ENCODE measurements at regions not wholly inside any gene's neighbourhood (a gene's known extent, or its start where the extent isn't known, plus 50 kb on each side); places are given as distances from the start of the nearest gene placed in this dataset.

DNA sequence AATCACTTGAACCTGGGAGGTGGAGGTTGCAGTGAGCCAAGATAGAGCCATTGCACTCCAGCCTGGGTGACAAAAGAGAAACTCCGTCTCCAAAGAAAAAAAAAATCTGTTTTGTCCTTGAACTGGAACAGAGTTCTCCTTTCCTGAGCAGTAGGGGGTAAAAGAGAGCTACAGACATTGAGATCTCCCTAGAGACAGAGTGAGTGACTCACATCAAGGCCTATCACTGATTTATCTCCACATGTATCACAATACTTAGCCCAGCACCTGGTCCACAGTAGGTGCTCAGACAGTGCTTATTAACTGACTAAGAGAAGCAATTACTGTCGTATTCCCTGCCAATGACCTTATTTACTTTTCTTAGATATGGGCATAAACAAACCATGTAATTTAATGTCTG is 354.1 kb upstream of the C1orf87 start:
- Histone ChIP-seq H3K27me3 (ENCODE audit: control insufficient read depth in 1 of 2, insufficient read depth in 2 of 2, low read length in 2 of 2) (no peaks in the 10 kb centered on the region), H3K36me3 (ENCODE audit: insufficient read depth, low read length) (no peaks in the 10 kb centered on the region), H3K9me3 (ENCODE audit: low read length) (no peaks in the 10 kb centered on the region), H3K4me1 (ENCODE audit: insufficient read depth, low read length) (no peaks in the 10 kb centered on the region), H3K4me3 (ENCODE audit: low read depth in 1 of 2, low read length in 2 of 2) (no peak overlapping the region), H3K9ac (ENCODE audit: low read length) (no peak overlapping the region), H3K27ac (ENCODE audit: low read depth, low read length) (no peak overlapping the region)

DNA sequence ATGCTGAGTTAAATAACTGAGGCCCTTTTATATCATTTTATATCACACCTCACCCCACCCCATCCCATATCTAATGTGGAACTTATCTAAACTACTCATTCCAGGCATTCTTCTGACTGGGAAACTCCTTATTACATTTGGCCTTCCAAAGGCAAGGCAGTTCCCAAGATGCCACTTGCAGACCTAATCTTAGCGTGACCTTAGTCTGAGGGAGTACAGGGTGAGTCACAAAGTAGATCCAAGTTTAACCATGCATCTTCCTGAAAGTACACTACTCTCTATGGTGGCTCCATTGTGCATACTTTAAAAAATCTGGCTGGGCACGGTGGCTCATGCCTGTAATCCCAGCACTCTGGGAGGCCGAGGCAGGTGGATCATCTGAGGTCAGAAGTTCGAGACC is 353.6 kb upstream of the C1orf87 start:
- H3K9ac ChIP-seq (ENCODE audit: low read length) = no peak overlapping the region
- H3K9me3 ChIP-seq (ENCODE audit: low read length) = no peaks in the 10 kb centered on the region
- H3K27ac ChIP-seq (ENCODE audit: low read depth, low read length) = no peak overlapping the region
- H3K27me3 ChIP-seq (ENCODE audit: control insufficient read depth in 1 of 2, insufficient read depth in 2 of 2, low read length in 2 of 2) = no peaks in the 10 kb centered on the region
- H3K36me3 ChIP-seq (ENCODE audit: insufficient read depth, low read length) = no peaks in the 10 kb centered on the region
- no peak overlapping the region for H3K4me3 ChIP-seq (ENCODE audit: low read depth in 1 of 2, low read length in 2 of 2)
- no peaks in the 10 kb centered on the region for H3K4me1 ChIP-seq (ENCODE audit: insufficient read depth, low read length)

DNA sequence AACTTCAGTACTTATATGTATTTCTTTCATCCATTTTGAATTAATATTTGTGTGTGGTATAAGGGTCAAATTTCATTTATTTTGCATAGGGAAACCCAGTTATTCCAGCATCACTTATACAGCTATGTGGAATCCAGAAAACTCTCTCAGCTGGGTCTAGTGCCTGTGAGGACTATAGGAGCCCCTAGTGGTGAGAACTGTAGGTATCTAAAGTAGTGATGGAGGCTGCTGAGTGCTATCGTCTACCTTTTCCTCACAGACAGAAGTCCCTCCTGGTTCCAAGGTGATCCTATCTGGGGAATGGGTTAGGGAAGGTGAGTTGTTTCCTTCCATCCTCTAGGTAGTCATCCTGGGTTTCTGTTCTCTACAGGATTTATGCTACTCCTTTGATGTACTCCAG is 352.0 kb upstream of the C1orf87 start:
- H3K9me3 ChIP-seq (ENCODE audit: low read length) = no peaks in the 10 kb centered on the region
- H3K27me3 ChIP-seq (ENCODE audit: control insufficient read depth in 1 of 2, insufficient read depth in 2 of 2, low read length in 2 of 2) = no peaks in the 10 kb centered on the region
- no peak overlapping the region for H3K9ac ChIP-seq (ENCODE audit: low read length)
- H3K27ac ChIP-seq (ENCODE audit: low read depth, low read length) = no peak overlapping the region
- no peaks in the 10 kb centered on the region for H3K4me1 ChIP-seq (ENCODE audit: insufficient read depth, low read length)
- no peaks in the 10 kb centered on the region for H3K36me3 ChIP-seq (ENCODE audit: insufficient read depth, low read length)
- H3K4me3 ChIP-seq (ENCODE audit: low read depth in 1 of 2, low read length in 2 of 2) = no peak overlapping the region

DNA sequence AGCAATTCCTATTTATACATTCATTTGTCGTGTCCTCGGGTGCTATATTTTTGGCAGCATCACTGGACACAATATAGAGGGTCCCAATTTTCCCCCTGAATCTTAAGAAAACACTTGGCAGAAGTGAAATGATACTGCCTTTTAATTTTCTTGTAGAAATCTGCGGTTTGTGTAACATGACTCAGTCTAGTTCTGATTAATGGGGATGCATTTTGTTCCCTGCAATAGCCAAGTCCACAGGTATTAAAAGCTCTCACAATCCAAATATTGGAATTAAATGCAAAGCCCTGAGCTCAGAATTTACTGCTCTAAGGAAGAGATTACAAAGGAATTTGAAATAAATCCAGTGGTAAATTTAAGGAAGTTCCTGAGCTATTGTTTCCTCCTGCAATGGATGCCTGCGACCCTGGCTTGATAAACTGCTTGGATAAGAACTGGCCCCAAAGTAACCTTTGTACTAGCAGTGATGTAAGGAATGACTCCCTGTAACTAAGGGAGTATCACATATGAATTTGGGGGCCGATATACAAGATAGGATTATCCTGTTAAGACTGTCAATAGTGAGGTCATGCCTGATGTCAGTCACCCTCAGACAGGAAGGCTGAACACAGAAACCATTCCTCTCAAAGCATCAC is 349.7 kb upstream of the C1orf87 start:
- no peaks in the 10 kb centered on the region for H3K4me1 ChIP-seq (ENCODE audit: insufficient read depth, low read length)
- no peaks in the 10 kb centered on the region for H3K27me3 ChIP-seq (ENCODE audit: control insufficient read depth in 1 of 2, insufficient read depth in 2 of 2, low read length in 2 of 2)
- H3K27ac ChIP-seq (ENCODE audit: low read depth, low read length) = no peak overlapping the region
- H3K9me3 ChIP-seq (ENCODE audit: low read length) = no peaks in the 10 kb centered on the region
- H3K4me3 ChIP-seq (ENCODE audit: low read depth in 1 of 2, low read length in 2 of 2) = no peak overlapping the region
- H3K9ac ChIP-seq (ENCODE audit: low read length) = no peak overlapping the region
- no peaks in the 10 kb centered on the region for H3K36me3 ChIP-seq (ENCODE audit: insufficient read depth, low read length)

DNA sequence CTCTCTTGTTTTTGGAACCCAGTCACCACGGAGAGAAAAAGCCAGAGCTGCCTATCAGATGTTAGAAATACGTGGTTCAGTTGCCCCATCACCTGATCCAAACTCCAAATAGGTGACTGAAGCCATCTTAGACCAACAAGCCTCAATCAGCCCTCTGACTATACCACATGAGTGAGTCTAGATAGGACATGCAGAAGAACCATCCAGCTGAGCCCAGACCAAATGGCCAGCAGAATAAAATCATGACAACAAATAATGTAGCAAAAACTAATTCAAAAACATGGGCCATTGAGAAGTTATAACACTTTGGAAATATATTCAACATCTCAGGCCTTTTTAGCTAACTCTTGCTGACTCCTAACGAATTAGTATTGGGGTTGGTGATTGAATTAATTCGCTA is 348.4 kb upstream of the C1orf87 start:
- H3K4me1 ChIP-seq (ENCODE audit: insufficient read depth, low read length) = no peaks in the 10 kb centered on the region
- no peak overlapping the region for H3K27ac ChIP-seq (ENCODE audit: low read depth, low read length)
- H3K9me3 ChIP-seq (ENCODE audit: low read length) = no peaks in the 10 kb centered on the region
- no peak overlapping the region for H3K4me3 ChIP-seq (ENCODE audit: low read depth in 1 of 2, low read length in 2 of 2)
- H3K36me3 ChIP-seq (ENCODE audit: insufficient read depth, low read length) = no peaks in the 10 kb centered on the region
- no peak overlapping the region for H3K9ac ChIP-seq (ENCODE audit: low read length)
- H3K27me3 ChIP-seq (ENCODE audit: control insufficient read depth in 1 of 2, insufficient read depth in 2 of 2, low read length in 2 of 2) = no peaks in the 10 kb centered on the region

DNA sequence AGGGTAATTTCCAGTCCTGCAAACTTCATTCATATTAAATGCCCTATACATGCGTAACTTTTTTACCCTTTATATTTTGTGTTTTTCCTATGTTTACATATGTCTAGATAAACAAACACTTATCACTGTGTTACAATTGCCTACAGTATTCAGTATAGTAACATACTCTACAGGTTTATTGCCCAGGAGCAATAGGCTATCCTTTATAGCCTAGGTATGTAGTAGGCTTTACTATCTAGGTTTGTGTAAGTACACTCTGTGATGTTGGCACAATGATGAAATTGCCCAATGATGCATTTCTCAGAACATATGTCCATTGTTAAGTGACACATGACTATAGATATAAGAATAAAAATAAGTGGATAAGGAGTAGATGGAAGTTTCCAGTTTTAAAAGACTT is 345.5 kb upstream of the C1orf87 start:
- Histone ChIP-seq H3K27me3 (ENCODE audit: control insufficient read depth in 1 of 2, insufficient read depth in 2 of 2, low read length in 2 of 2) (no peaks in the 10 kb centered on the region), H3K9me3 (ENCODE audit: low read length) (no peaks in the 10 kb centered on the region), H3K4me1 (ENCODE audit: insufficient read depth, low read length) (no peaks in the 10 kb centered on the region), H3K36me3 (ENCODE audit: insufficient read depth, low read length) (no peaks in the 10 kb centered on the region), H3K9ac (ENCODE audit: low read length) (no peak overlapping the region), H3K4me3 (ENCODE audit: low read depth in 1 of 2, low read length in 2 of 2) (no peak overlapping the region), H3K27ac (ENCODE audit: low read depth, low read length) (no peak overlapping the region)

DNA sequence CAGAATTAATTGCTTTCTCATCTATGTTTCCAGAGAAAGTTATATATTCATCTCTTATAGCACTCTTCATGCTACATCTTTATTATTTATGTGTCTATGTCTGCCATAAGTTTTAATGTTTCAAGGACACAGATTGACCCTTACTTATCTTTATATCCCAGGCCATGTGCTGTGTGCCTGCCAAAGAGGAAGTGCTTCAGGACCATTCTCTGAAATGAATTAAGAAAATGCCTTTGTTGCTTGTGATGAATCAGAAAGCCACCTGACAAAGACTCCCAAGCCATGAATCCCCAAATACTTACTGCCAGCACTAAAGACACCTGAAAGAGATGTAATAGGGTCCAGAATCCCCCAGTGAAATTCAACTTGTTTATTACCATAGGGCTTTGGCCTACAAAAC is 342.1 kb upstream of the C1orf87 start:
- H3K27me3 ChIP-seq (ENCODE audit: control insufficient read depth in 1 of 2, insufficient read depth in 2 of 2, low read length in 2 of 2) = no peaks in the 10 kb centered on the region
- H3K36me3 ChIP-seq (ENCODE audit: insufficient read depth, low read length) = no peaks in the 10 kb centered on the region
- H3K9me3 ChIP-seq (ENCODE audit: low read length) = no peaks in the 10 kb centered on the region
- no peak overlapping the region for H3K9ac ChIP-seq (ENCODE audit: low read length)
- no peak overlapping the region for H3K4me3 ChIP-seq (ENCODE audit: low read depth in 1 of 2, low read length in 2 of 2)
- no peaks in the 10 kb centered on the region for H3K4me1 ChIP-seq (ENCODE audit: insufficient read depth, low read length)
- no peak overlapping the region for H3K27ac ChIP-seq (ENCODE audit: low read depth, low read length)

DNA sequence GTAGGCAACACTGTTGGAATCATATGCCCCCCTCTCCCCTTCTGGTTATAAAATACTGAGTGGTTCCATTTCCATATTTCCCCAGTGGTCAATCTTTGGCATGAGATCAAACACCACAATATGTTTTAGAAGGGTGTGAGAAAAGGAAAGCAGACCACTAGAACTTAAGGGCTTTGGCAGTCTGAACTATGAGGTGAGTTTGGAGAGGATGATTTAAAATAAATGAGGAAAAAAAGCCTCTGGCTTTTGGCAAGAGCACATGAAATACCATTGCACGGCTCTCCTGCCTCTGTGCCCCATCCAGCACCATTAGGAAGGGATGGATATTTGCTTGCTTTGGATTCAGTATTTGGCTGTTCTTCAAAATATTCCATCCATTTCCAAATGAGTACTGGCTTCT is 339.5 kb upstream of the C1orf87 start:
- Histone ChIP-seq H3K9me3 (ENCODE audit: low read length) (no peaks in the 10 kb centered on the region), H3K4me3 (ENCODE audit: low read depth in 1 of 2, low read length in 2 of 2) (no peak overlapping the region), H3K4me1 (ENCODE audit: insufficient read depth, low read length) (no peaks in the 10 kb centered on the region), H3K27ac (ENCODE audit: low read depth, low read length) (no peak overlapping the region), H3K36me3 (ENCODE audit: insufficient read depth, low read length) (no peaks in the 10 kb centered on the region), H3K27me3 (ENCODE audit: control insufficient read depth in 1 of 2, insufficient read depth in 2 of 2, low read length in 2 of 2) (no peaks in the 10 kb centered on the region), H3K9ac (ENCODE audit: low read length) (no peak overlapping the region)

DNA sequence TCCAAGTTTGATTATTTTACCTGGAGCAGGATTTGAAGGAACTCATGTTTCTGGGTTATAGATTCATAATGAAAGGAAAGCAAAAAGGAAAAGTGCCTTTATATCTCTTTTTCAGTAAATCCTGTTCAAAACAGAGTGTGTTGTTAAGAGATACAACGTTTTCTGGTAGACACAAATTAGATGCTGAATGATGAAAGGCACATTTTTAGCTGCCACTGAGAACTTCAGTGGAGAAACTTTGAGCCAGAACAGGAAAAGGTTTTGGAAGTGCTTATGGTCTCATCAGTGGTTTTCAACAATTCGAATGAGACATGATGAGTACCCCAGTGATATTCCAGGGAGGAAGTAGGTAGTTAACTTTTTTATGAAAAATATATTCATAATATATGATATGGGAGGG is 338.0 kb upstream of the C1orf87 start:
- Histone ChIP-seq H3K9me3 (ENCODE audit: low read length) (no peaks in the 10 kb centered on the region), H3K27ac (ENCODE audit: low read depth, low read length) (no peak overlapping the region), H3K27me3 (ENCODE audit: control insufficient read depth in 1 of 2, insufficient read depth in 2 of 2, low read length in 2 of 2) (no peaks in the 10 kb centered on the region), H3K9ac (ENCODE audit: low read length) (no peak overlapping the region), H3K4me1 (ENCODE audit: insufficient read depth, low read length) (no peaks in the 10 kb centered on the region), H3K36me3 (ENCODE audit: insufficient read depth, low read length) (no peaks in the 10 kb centered on the region), H3K4me3 (ENCODE audit: low read depth in 1 of 2, low read length in 2 of 2) (no peak overlapping the region)

DNA sequence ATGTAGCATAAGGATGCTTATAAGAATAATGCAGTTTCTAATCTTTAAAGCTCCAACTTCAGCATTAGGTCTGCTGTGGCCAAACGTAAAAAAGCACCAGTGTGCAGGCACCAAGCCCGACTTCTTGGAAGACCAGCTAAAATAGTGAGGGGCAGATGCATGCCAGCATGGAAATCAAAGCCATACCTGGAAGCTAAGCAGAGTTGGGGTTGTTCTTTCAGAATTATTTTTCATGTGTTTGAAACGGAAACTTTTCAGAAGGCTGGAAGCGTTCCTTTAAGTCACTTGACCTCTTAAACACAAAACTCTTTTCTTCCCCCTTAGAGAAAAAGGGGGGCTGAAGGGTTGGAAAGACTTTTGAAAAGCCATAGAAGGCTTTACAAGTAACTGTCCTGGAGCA is 329.2 kb upstream of the C1orf87 start:
- H3K4me3 ChIP-seq (ENCODE audit: low read depth in 1 of 2, low read length in 2 of 2) = no peak overlapping the region
- H3K9ac ChIP-seq (ENCODE audit: low read length) = no peak overlapping the region
- no peak overlapping the region for H3K27ac ChIP-seq (ENCODE audit: low read depth, low read length)
- H3K36me3 ChIP-seq (ENCODE audit: insufficient read depth, low read length) = no peaks in the 10 kb centered on the region
- no peaks in the 10 kb centered on the region for H3K9me3 ChIP-seq (ENCODE audit: low read length)
- no peaks in the 10 kb centered on the region for H3K27me3 ChIP-seq (ENCODE audit: control insufficient read depth in 1 of 2, insufficient read depth in 2 of 2, low read length in 2 of 2)
- no peaks in the 10 kb centered on the region for H3K4me1 ChIP-seq (ENCODE audit: insufficient read depth, low read length)

DNA sequence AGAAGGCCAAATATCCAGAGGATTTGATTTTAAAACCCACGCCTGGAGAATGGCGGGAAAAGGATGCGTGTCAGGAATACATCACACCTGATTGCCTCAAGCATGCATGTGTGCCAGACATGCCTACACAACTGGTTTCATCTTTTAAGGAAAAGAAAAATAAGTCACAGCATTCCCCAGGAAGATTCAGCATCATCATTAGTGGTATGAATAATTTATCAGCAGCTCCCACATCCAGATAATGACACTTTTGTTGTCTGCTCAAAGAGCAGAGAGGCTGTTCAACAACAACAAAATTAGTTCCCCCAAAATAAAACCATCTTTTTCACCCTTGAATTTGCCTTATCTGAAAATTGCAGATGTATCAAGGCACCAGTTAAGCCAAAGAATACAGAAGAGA is 328.6 kb upstream of the C1orf87 start:
- Histone ChIP-seq H3K36me3 (ENCODE audit: insufficient read depth, low read length) (no peaks in the 10 kb centered on the region), H3K4me1 (ENCODE audit: insufficient read depth, low read length) (no peaks in the 10 kb centered on the region), H3K27ac (ENCODE audit: low read depth, low read length) (no peak overlapping the region), H3K9me3 (ENCODE audit: low read length) (no peaks in the 10 kb centered on the region), H3K9ac (ENCODE audit: low read length) (no peak overlapping the region), H3K27me3 (ENCODE audit: control insufficient read depth in 1 of 2, insufficient read depth in 2 of 2, low read length in 2 of 2) (no peaks in the 10 kb centered on the region), H3K4me3 (ENCODE audit: low read depth in 1 of 2, low read length in 2 of 2) (no peak overlapping the region)

DNA sequence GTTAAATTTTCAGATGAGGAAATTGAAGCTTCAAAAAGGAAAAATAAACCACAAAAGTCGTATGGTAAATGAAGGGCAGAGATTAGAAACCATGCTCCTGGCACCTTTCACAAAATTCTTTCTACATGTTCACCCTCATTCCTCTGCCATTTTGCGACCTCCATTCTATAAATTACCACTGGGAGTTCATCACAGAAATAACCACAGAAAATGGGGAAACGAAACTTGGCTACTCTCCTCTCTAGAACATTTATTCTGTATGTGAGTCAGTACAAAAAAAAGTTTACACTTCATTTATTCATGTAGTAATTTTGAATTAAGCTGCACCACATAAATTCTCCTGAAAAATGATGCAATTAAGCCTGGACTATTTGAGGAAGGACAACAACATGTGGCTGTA is 320.9 kb upstream of the C1orf87 start:
- H3K27ac ChIP-seq (ENCODE audit: low read depth, low read length) = no peak overlapping the region
- H3K9me3 ChIP-seq (ENCODE audit: low read length) = no peaks in the 10 kb centered on the region
- H3K4me1 ChIP-seq (ENCODE audit: insufficient read depth, low read length) = no peaks in the 10 kb centered on the region
- H3K9ac ChIP-seq (ENCODE audit: low read length) = no peak overlapping the region
- no peaks in the 10 kb centered on the region for H3K36me3 ChIP-seq (ENCODE audit: insufficient read depth, low read length)
- H3K4me3 ChIP-seq (ENCODE audit: low read depth in 1 of 2, low read length in 2 of 2) = no peak overlapping the region
- H3K27me3 ChIP-seq (ENCODE audit: control insufficient read depth in 1 of 2, insufficient read depth in 2 of 2, low read length in 2 of 2) = no peaks in the 10 kb centered on the region
